GM21825 (cell line): ENCODE measurements at regions not wholly inside any gene's neighbourhood (a gene's known extent, or its start where the extent isn't known, plus 50 kb on each side); places are given as distances from the start of the nearest gene placed in this dataset.
"Not testable (repeated sequence)": the region's sequence is repeated elsewhere in the genome, so short reads cannot be mapped to it uniquely, and the experiment has no call there.

Experiments
- ATAC-seq: cut with Tn5 transposase; IDR thresholded peaks from one replicate; pipeline ENCODE4 v1.9.1; 2021; ENCODE audit warnings: mild to moderate bottlenecking, moderate library complexity; ENCODE audit not compliant: unreplicated experiment

DNA sequence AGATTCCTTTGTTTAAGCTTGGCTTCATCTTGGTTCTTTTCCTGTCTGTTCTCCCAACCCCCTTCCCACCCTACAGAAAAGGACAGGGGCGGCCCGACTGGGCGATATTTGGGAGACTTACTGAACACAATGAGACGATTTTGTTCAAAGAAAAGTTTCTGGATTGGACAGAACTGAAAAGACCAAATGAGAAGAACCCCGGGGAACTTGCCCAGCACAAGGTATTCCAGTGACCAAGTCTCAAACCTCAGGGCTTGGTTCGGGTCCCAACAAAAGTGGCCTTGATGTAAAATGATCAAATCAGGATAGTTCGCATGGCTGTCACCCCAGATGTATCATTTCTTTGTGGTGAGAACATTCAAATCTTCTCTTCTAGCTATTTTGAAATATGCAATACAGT is 73.9 kb upstream of the LYZL2 start:
- not testable (repeated sequence) for ATAC-seq

DNA sequence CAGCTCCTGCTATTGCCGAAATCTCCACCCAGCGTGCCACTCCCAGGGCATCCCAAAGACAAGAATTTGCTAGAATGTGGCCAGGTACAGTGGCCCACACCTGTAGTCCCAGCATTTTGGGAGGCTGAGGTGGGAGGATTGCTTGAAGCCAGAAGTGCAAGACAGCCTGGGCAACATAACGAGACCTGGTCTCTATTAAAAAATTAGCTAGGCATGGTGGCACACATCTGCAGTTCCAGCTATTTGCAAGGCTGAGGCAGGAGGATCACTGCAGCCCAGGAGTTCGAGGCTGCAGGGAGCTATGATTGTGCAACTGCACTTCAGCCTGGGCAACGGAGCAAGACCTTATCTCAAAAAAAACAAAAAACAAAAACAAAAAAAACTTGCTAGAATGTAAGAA is 73.3 kb upstream of the LYZL2 start:
- ATAC-seq: no peak

DNA sequence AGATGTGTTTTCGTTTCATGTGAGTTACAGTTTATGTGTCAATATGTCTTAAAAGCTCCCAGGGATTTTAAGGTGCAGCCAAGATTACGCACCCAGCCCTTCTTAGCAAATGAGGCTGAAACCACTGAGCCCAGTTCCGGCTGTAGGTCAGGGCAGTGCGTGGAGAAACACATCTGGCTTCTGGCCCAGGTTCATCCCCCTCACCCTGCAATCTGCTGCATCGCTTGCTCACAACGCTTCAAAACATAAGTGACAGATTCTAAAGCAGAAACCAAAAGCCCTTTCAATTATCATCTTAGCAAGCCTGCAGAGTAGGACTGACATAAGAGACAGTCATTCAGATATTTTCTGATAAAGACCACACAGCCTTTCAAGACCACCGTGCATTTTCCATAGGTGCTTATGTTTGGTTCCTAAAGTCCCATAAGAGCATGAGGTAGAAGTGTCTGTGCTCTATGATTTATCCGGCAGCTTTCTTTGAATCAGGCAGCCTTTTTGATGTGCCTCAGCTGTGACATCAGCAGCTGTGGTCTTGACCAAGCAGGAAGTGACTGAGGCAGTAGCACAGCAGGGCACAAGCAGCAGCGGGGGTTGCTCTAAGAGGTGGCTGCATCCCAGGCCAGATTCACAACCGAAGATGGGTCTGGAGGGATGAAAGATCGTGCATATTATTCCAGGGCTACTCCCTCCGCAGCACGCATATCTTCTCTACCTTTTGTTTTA is 72.1 kb upstream of the LYZL2 start:
- peak; percentile 58 for ATAC-seq

DNA sequence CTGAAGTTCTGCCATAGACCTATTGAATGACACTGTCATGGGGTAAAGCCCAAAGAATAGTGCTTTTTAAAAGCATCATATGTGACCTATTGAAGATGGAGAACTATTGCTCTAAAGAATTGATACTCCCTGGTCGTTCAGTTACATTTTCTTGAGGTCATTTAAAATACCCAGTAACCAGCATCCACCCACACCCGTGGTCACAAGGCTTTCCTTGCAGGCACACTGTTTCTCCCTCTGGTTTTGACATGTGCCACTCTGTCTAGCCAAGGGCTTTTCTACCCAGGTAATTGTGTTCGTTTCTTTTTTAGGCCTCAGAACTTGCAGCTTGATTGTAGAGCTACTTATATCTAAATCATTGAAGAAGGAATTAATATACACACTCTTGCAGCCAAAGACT is 68.3 kb upstream of the LYZL2 start:
- no peak for ATAC-seq

DNA sequence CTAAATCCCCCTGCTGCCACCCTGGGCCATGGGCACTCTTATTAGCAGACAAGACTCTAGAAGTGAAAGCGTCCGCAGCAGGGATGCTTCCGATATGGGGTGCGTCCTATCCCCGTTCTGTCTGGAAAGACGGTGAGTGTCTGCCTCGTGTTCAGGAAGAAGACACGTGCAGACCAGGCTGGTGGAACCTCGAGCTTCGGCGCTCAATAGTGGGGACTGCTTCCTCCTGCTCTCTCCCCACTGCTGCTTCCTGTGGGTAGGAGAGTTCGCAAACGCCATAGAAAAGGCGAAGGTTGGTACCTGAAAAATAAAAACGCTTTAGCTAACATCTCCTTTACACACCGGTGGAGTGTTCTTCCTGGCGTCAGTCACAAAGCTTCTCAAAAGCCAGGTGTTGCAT is 67.7 kb upstream of the LYZL2 start:
- not testable (repeated sequence) for ATAC-seq

DNA sequence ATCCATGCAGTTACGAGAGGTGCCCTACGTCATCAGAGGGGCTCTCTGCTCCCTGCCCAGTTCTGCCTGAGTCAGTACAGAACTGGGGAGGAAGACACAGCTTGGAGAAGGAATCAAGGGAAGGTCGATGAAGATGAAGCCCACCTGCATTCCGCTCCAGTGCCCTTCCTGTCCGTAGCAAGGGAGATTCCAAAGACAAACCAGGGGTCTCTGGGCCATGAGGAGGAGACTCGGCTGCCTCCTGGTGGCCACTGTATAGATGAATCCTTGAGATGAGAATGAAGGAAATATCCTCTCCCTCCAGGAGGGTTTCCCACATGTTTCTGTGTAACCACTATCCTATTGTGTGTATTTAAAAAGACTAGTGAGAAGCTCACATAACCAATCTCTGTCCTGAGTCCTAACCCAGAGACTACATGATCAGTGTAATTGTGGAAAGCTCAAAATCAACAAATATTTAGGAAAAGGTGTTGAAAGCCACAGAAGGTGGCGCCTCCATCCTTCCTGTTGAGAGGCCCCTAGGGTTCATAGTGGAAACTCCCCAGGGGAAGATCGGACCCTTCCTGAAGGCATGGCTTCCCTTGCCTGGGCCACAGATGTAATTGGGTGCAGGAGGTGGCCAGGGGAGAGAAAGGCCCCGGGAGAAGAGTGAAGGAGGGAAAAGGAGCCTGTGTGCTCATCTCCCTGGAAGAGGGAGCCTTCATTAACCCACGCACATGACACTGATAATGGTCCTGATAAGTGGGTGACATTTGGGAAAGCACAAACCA is 67.0 kb upstream of the LYZL2 start:
- ATAC-seq: not testable (repeated sequence)

DNA sequence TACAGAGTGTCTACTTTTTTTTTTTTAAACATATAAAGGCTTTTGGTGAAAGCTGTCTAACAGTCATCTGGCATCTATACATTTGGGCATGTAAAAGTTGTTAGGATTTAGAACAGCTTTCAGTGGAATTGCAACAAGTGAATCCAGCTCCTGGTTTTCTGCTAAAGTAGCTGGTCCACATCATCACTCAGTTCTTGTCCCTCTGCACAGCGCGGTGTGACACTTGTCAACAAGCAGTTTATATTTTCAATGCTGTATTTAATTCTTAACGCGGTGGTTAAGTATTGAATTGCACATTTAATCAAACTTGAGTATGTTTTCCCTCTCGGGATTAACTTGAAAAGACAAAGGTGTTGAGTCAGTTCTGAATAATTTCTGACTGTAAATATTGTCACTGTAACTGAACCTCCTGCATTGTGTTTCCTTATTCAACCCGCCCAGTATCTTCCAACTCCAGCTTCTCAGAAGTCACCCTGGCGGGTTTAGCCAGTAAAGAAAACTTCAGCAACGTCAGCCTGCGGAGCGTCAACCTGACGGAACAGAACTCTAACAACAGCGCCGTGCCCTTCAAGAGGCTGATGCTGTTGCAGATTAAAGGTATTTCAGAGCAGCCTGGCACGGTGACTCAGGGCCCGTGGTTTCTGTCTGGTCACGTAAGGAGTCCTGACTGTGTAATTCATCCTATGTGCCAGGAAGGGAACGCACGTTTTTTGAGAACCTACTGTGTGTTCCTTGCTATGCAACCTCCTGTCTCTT is 66.1 kb upstream of the LYZL2 start:
- not testable (repeated sequence) for ATAC-seq

DNA sequence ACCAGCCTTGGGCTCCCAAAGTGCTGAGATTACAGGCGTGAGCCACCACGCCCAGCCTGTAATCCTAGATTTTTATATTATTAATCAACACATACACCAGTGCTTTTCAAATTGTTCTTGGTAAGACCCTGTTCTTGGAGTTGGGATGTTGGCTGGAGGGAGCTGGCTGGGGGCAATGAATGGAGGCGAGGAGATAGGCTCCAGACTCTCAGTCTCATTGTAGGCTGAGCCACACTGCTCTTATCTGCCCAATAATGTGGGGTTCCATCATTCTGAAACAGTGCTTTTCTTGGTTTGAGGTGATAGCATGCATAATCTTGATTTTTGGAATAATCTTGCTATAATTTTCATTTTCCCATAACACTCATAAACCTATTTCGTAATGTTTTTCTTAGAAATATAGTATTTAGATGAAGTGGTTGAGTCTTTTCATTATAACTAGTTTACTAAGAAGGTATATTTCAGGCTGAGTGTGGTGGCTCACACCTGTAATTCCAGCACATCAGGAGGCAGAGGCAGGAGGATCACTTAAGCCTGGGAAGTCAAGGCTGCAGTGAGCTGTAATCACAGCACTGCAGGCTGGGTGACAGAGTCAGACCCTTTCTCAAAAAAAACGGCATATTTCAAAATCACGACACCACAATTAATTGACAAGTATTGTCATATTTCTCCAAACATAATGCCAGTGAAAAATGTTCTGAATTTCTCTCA is 65.1 kb upstream of the LYZL2 start:
- no peak for ATAC-seq

DNA sequence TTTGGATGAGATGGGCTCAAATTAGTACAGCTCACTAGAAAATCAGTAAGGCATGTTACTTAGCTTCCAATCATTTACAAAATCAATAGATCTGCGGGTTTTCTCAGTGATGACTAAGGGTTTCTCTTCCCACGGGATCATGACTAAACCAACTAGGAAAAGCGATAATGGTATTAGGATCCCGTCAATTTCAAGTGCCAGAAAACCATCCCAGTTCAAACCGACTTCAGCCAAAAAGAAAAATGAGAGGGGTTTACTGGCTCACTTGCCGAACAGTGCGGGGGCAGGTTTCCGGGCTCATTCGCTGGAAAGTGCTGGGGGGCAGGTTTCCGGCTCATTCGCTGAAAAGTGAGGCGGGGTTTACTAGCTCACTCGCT is 62.1 kb upstream of the LYZL2 start:
- ATAC-seq: no peak

DNA sequence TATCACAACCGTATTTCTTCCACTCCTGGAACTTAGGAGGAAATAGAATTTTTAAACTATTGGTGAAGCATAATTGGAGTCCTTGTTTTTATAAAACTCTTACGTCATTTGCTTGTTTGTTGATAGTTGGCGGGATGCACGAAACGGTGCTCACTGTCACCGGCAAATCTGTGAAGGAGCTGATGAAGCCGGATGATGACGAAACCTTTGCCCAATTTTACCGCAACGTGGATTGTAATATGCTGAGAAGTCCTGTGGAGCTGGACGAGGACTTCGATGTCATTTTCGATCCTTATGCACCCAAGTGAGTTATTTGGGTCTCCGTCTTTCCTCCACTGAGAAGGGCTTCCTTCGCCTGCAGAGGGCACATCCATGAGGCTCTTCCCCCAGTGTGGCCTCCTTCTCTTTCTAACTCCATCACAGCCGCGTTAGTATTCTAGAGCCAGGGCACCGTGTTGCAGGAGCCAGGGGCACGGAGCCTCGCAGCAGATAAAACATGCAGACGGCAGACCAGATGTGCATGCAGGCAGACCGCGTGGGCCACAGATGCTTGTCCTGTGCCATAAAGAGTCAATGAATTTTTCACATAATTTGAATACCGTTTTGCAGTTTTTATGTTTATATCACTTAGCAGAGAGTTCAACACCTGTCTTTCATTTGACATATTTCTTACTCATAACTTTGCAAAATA is 61.5 kb upstream of the LYZL2 start:
- ATAC-seq: not testable (repeated sequence)

DNA sequence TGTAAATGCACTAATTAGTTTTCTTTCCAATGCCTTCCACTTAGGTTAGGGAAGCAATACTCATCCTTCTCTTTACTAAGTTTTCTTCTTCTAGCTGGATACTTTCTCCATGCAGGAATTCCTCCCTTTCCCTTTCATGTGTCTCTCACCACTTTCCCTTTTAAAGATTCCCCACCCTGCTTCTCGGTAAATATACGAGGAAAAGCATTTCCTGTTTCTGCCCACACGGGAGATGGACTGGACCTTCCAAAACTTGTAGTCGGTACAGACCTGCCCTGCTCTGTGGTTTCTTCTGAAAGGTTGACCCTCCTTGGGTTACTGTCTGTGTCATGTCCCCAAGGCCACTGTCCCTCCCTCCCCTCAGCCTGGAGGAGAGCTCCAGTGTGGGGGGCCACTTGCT is 58.9 kb upstream of the LYZL2 start:
- no peak for ATAC-seq

DNA sequence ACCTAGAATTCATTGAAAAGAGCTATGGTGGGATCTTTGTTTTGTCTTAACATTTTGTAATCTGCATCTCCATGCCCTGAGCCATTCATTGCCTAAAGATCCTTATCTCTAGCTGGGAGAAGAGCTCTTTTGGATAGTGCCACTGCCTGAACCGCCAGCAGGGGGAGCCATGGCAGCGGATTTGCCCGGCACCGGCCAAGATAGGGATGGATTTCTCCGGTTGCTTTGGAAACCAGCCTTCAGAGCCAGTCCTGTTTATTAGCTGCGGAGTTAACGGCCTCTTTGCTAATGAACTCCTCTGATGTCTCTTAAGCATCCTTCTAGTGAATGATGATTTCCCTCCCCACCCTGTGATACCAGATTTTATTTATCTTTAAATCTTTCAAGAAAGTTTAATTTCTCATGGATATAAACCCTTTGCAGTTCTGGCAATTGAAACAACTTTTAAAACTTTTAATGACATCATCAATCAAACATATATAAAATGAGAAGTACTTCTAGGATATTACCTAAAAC is 58.2 kb upstream of the LYZL2 start:
- ATAC-seq: peak; percentile 78

DNA sequence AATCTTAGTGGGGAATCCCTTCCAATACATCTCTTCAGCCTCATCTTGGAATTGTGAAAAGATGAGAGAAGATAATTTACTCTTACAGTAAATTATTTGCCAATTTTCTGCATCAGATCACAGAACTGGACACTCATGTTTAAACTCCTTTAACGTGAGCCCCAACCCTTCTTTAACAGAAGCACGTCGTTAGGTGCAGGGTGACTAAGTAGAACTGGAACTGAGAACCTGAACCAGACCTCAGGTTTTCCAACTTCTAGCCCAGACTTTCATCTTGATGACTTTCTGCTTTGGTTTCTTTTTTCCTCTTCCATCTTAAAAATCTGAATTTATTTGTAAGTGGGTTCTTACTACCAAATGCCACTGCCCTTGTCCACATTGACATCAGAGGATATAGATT is 57.2 kb upstream of the LYZL2 start:
- ATAC-seq: no peak

DNA sequence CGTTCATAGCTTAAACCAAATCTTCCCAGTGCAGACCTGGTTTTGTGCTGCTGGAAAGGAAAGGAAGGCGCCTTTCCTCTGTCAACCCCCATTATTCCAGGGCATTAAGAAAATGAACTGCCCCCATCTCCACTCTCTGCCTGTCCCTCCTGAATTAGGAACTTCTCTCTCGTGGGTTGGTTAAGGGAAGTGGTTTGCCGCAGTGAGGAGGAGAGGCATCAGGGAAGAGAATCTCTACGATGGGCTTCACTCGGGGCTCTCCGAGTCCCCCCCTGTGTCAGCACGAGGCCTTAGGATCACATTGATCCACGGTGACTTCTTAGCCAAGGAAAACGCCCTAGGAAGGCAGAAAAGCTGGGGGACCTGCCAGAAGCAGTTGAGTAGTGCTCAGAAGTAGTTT is 53.9 kb upstream of the LYZL2 start:
- no peak for ATAC-seq

DNA sequence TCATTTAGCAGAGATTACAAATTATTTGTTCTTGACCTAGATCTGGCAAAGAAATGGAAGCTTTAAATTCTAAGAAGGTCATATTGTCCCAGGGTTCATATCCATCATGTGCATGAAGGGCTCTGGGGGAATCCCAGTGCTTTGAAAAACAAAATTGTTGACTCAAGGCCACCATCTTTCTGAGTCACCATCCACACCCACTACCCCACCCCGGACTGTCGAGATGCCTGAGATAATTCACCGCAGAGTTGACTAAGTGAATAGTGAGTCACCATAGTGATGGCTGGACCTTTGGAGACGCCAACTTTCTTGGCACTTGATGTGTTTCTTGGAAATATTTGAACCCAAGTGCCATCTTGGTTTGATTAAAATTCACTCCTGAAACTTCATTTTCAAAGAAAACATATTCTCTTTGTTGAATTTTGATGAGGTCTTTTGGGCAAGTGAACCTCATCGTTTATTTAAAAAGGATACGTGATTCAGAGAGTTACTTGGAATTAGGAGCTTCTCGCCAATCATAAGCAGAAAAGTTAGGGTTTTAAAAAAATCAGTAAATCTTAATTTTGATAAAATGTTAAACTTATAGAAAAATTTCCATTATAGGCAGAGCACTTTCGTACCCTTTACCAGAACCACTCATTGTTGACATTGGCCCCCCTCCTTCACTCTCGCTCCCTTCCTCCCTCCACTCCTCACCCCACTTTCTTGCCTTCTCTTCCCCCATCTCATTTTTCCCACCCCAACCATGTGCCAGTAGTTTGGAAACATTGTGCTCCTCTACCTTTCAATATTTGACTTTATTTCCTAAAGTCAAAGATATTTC is 53.0 kb upstream of the LYZL2 start:
- not testable (repeated sequence) for ATAC-seq

DNA sequence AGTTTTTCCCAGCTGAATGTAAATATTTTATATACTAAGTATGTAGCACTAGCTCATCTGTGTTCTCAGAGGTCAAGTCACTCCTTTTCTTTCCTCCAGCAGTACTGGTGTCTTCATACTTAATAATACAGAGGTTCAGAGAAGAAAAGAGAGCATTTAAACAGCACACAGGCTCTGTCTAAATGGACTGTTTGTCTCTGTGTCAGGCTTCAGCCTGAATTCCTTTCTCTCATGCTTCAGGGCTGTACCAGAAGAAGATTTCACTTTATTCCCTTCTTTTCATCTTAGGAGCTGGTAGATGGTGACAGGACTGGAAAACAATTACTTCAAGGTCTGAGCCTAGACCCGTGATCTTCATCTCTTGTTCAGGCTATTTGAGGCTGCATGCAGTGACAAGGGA is 51.4 kb upstream of the LYZL2 start:
- ATAC-seq: no peak
